ENCODE measurements at regions not wholly inside any gene's neighbourhood (a gene's known extent, or its start where the extent isn't known, plus 50 kb on each side); places are given as distances from the start of the nearest gene placed in this dataset.

GRCh38 chr2:137837830-137838229 lies 126.4 kb upstream of the HNMT start:
- TF ChIP-seq CTCF (optimal IDR thresholded peaks at IDR 0.05 in 1 of 3, IDR thresholded peaks at IDR 0.05 in 1 of 3, conservative IDR thresholded peaks at IDR 0.05 in 1 of 3; ENCODE audit: extremely low read depth in 1 of 3, insufficient read depth in 2 of 3, low read length in 3 of 3) (no peak), EZH2 (IDR thresholded peaks at IDR 0.05; ENCODE audit: low read length) (no peak)

Measured in keratinocyte (primary cell).